ENCODE measurements at regions not wholly inside any gene's neighbourhood (a gene's known extent, or its start where the extent isn't known, plus 50 kb on each side); places are given as distances from the start of the nearest gene placed in this dataset.

GRCh38 chr20:57930351-57930750, 220.5 kb upstream of the PMEPA1 start:
- TF ChIP-seq REST (IDR thresholded peaks at IDR 0.05), result no peak
- no peak for TF ChIP-seq FOXS1 (CRISPR knock-in tag; IDR thresholded peaks at IDR 0.05)
- no peak for TF ChIP-seq HMGXB4 (CRISPR knock-in tag; IDR thresholded peaks at IDR 0.05; ENCODE audit: borderline replicate concordance)
- no peak for TF ChIP-seq HOXB13 (CRISPR knock-in tag; IDR thresholded peaks at IDR 0.05; ENCODE audit: low read depth)
- no peak for TF ChIP-seq HOXA7 (CRISPR knock-in tag; IDR thresholded peaks at IDR 0.05)
- TF ChIP-seq KDM1A (IDR thresholded peaks at IDR 0.05; ENCODE audit: low read depth), result no peak
- no peak for TF ChIP-seq EHF (CRISPR knock-in tag; IDR thresholded peaks at IDR 0.05)
- TF ChIP-seq PHF8 (IDR thresholded peaks at IDR 0.05; ENCODE audit: borderline replicate concordance, low read depth), result no peak
- TF ChIP-seq SREBF2 (IDR thresholded peaks at IDR 0.05), result no peak
- TF ChIP-seq MAX (IDR thresholded peaks at IDR 0.05), result no peak
- DNase-seq (ENCODE audit: low read depth in 1 of 2, low spot score in 1 of 2), result no peak
- peaks cover 15% of the 10 kb centered on the region for H3K9me3 ChIP-seq
- H3K27ac ChIP-seq, result peak overlapping the region in 1 of 2 experiments; percentile 45; a peak in 2 of 6 replicates
- ChIA-PET POLR2A (no interaction called here), CTCF (no interaction called here)
- no peak for ATAC-seq
- no peak overlapping the region for H3K4me2 ChIP-seq
- H3K4me3 ChIP-seq, result no peak overlapping the region
- FAIRE-seq, result no peak
- 94% methylated on average over 5 of the region's 5 CpGs for WGBS (ENCODE audit: missing lambda C conversion rate)
- peaks cover 4% of the 10 kb centered on the region; the same call in 1 of the 3 replicates for H3K4me1 ChIP-seq

- CTCF ChIA-PET, result no interaction called here
Measured at GRCh38 chr20:57928181-57928967, 218.6 kb upstream of the PMEPA1 start.

GRCh38 chr20:57927376-57927775, 217.6 kb upstream of the PMEPA1 start:
- Histone ChIP-seq H3K4me3 (no peak overlapping the region), H3K9me3 (peaks cover 15% of the 10 kb centered on the region), H3K27ac (no peak overlapping the region), H3K4me1 (peaks cover 4% of the 10 kb centered on the region; the same call in 1 of the 3 replicates), H3K4me2 (no peak overlapping the region)
- FAIRE-seq (no peak), DNase-seq (ENCODE audit: low read depth in 1 of 2, low spot score in 1 of 2) (no peak), ATAC-seq (no peak)
- ChIA-PET POLR2A (no interaction called here), CTCF (no interaction called here)
- WGBS (ENCODE audit: missing lambda C conversion rate), result 53% methylated on average over 1 of the region's 1 CpG
- TF ChIP-seq NFE2L2 (conservative IDR thresholded peaks at IDR 0.05; ENCODE audit: low read length) (no peak), HES2 (IDR thresholded peaks at IDR 0.05) (no peak), ATOH8 (CRISPR knock-in tag; IDR thresholded peaks at IDR 0.05; ENCODE audit: low read depth) (no peak), USF2 (IDR thresholded peaks at IDR 0.05) (no peak), MYC (IDR thresholded peaks at IDR 0.05; ENCODE audit: borderline replicate concordance, low read length) (no peak), HOXB13 (CRISPR knock-in tag; IDR thresholded peaks at IDR 0.05; ENCODE audit: low read depth) (no peak), CTCF (IDR thresholded peaks at IDR 0.05) (no peak), ZFP36 (IDR thresholded peaks at IDR 0.05; ENCODE audit: borderline replicate concordance, partially characterized antibody) (no peak)

More at GRCh38 chr20:57928181-57928967, 218.6 kb upstream of the PMEPA1 start:
- POLR2A ChIA-PET, result interaction anchor here (0.7 kb wide), 1 partner anchor 10 kb away, joined by 8 read pairs; no protein-coding TSS in a partner anchor
- Histone ChIP-seq H3K9me3 (peaks cover 15% of the 10 kb centered on the region), H3K4me3 (no peak overlapping the region), H3K4me1 (peaks cover 4% of the 10 kb centered on the region; the same call in 1 of the 3 replicates), H3K27ac (peak overlapping the region in 1 of 2 experiments; percentile 6; a peak in 2 of 6 replicates), H3K4me2 (peak overlapping the region; percentile 31; the same call in 2 of the 3 replicates)
- DNase-seq (ENCODE audit: low read depth in 1 of 2, low spot score in 1 of 2) (peak; percentile 31 to 32), FAIRE-seq (no peak), ATAC-seq (0 out of 6 replicates have a peak, but pooled peaks of 1 of the 2 experiments have one; percentile 38)
- TF ChIP-seq JUNB (IDR thresholded peaks at IDR 0.05) (no peak), GATA3 (IDR thresholded peaks at IDR 0.05; ENCODE audit: borderline replicate concordance) (0 out of 2 replicates have a peak, but pooled peaks have one; percentile 22), HOXB5 (CRISPR knock-in tag; IDR thresholded peaks at IDR 0.05) (no peak), MAFK (IDR thresholded peaks at IDR 0.05; ENCODE audit: partially characterized antibody) (peak; percentile 2), TFCP2L1 (CRISPR knock-in tag; IDR thresholded peaks at IDR 0.05) (no peak), HEYL (CRISPR knock-in tag; IDR thresholded peaks at IDR 0.05) (no peak), MAZ (IDR thresholded peaks at IDR 0.05; ENCODE audit: borderline replicate concordance, low read depth, low read length) (no peak), NR3C1 (IDR thresholded peaks at IDR 0.05) (no peak), NFE2L2 (conservative IDR thresholded peaks at IDR 0.05; ENCODE audit: low read length) (peak; percentile 34; the same call in 1 of the 2 replicates), CBX2 (IDR thresholded peaks at IDR 0.05; ENCODE audit: borderline replicate concordance, low read depth) (no peak)
- WGBS (ENCODE audit: missing lambda C conversion rate), result 35% methylated on average over 2 of the region's 2 CpGs

Measured in A549 (cell line).